ENCODE measurements at regions not wholly inside any gene's neighbourhood (a gene's known extent, or its start where the extent isn't known, plus 50 kb on each side); places are given as distances from the start of the nearest gene placed in this dataset.

- TF ChIP-seq CTCF (conservative IDR thresholded peaks at IDR 0.05) (no peak), EZH2 (IDR thresholded peaks at IDR 0.05; ENCODE audit: low read depth) (no peak)
Observed at GRCh38 chr17:55629995-55630394, 92.7 kb downstream of the TMEM100 start.
